Omental fat pad (tissue), 3 donors: ENCODE measurements at regions not wholly inside any gene's neighbourhood (a gene's known extent, or its start where the extent isn't known, plus 50 kb on each side); places are given as distances from the start of the nearest gene placed in this dataset.
A peak's percentile ranks its signal among the peaks of the same experiment; 100 is the strongest.

Experiments used
- ATAC-seq: fragments of 150-250 bp; one replicate; pipeline ENCODE4 v1.9.1; 2016; ENCODE audit warnings: mild to moderate bottlenecking, moderate library complexity; ENCODE audit not compliant: low FRiP score
- DNase-seq: peaks from one replicate; pipeline ENCODE4 v3.0.0-alpha.2; 2019; ENCODE audit warnings: low spot score
- CTCF ChIP-seq, 3 donors: fragments of 450-650 bp; IDR thresholded peaks; one replicate each; pipeline ENCODE4 v1.5.1; 2016 to 2017; ENCODE audit warnings: antibody characterized with exemption in 3 of 3, mild to moderate bottlenecking in 3 of 3, moderate library complexity in 2 of 3

GRCh38 chr1:3968851-3969250 is 68.8 kb upstream of the C1orf174 start:
- DNase-seq (no peak), ATAC-seq (no peak)
- no peak for TF ChIP-seq CTCF (IDR thresholded peaks at IDR 0.05)

GRCh38 chr1:3971981-3972380 is 71.9 kb upstream of the C1orf174 start:
- no peak for DNase-seq
- TF ChIP-seq CTCF (IDR thresholded peaks at IDR 0.05), result no peak
- ATAC-seq, result no peak

GRCh38 chr1:3975903-3976630 is 76.0 kb upstream of the C1orf174 start:
- ATAC-seq, result peak; percentile 21
- no peak for TF ChIP-seq CTCF (IDR thresholded peaks at IDR 0.05)
- no peak for DNase-seq

- no peak for ATAC-seq
Measured at GRCh38 chr1:3976821-3977220, 76.7 kb upstream of the C1orf174 start.

GRCh38 chr1:3978196-3978989 is 78.3 kb upstream of the C1orf174 start:
- DNase-seq (no peak), ATAC-seq (no peak)
- no peak for TF ChIP-seq CTCF (IDR thresholded peaks at IDR 0.05)

More at GRCh38 chr1:3976821-3977220, 76.7 kb upstream of the C1orf174 start:
- DNase-seq, result no peak
- TF ChIP-seq CTCF (IDR thresholded peaks at IDR 0.05), result no peak

- TF ChIP-seq CTCF (IDR thresholded peaks at IDR 0.05), result no peak
- DNase-seq (no peak), ATAC-seq (no peak)
Measured at GRCh38 chr1:3978990-3979325, 78.9 kb upstream of the C1orf174 start.

GRCh38 chr1:3981261-3981660 is 81.2 kb upstream of the C1orf174 start:
- TF ChIP-seq CTCF (IDR thresholded peaks at IDR 0.05), result no peak
- no peak for ATAC-seq
- DNase-seq, result no peak
